ENCODE measurements at regions not wholly inside any gene's neighbourhood (a gene's known extent, or its start where the extent isn't known, plus 50 kb on each side); places are given as distances from the start of the nearest gene placed in this dataset.
"Not testable (repeated sequence)": the region's sequence is repeated elsewhere in the genome, so short reads cannot be mapped to it uniquely, and the experiment has no call there.

DNA sequence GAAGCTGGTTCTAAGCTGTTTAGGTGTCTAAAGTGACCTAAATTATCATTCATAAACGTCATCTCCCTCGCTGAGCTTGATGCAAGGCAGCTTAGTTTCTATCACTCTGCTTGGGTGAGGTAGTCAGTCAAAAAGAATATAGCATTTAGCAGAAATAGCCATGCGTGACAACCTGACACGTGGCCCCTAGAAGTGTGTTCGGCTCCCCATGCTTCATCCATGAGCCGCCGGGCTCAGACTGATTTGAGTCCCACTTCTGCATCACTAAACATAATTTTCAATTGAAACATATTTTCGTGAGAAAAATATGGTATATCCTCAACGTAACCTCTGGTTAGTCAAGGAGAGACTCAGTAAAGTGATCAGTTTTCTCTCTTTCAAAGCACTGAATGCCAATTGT, 459.8 kb downstream of the IRS2 start:
- DNase-seq (ENCODE audit: low spot score) = no peak

- no peak for DNase-seq (ENCODE audit: low spot score)
Observed at GRCh38 chr13:109323338-109323737, 463.0 kb downstream of the IRS2 start.

DNA sequence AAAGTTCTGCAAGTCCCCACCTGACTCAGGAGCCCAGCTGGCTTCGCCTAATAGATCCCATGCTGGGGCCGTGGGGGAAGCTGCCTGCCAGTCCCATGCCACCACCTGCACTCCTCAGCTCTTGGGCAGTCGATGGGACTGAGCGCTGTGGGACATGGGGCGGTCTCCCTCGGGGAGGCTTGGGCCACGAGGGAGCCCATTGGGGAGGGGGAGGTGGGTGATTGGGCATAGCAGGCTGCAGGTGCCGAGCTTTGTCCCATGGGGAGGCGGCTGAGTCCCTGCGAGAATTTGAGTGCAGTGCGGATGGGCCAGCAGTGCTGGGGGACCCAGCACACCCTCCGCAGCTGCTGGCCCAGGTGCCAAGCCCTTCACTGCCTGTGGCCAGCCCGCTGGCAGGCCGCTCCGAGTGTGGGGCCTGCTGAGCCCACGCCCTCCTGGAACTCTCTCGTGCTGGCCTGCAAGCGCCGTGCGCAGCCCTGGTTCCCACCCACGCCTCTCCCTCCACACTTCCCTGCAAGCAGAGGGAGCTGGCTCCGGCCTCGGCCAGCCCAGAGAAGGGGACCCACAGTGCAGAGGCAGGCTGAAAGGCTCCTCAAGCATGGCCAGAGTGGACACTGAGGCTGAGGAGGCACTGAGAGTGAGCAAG, 467.3 kb downstream of the IRS2 start:
- DNase-seq (ENCODE audit: low spot score) = no peak

- DNase-seq (ENCODE audit: low spot score) = no peak
Observed at GRCh38 chr13:109315481-109315880, 470.9 kb downstream of the IRS2 start.

DNA sequence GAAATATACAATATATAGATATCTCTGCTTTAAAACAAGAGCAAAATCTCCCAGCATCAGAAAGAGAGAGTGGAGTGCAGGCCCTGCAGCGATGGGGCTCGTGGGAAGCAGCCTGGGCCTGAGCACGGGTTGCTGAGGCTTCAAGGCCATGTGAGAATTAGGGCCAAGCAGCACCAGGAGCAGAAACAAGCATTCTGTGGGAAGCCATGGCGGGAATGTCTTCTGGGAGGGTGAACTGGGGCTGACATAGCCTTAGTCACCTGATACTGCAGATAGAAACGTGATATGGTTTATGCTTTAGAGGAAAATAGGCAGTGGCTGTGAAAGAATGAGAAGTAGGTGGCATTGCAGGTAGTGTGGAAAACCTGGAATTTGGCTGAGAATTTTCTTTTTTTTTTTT, 472.3 kb downstream of the IRS2 start:
- no peak for DNase-seq (ENCODE audit: low spot score)

GRCh38 chr13:109312399-109312798, 474.0 kb downstream of the IRS2 start:
- DNase-seq (ENCODE audit: low spot score) = no peak

DNA sequence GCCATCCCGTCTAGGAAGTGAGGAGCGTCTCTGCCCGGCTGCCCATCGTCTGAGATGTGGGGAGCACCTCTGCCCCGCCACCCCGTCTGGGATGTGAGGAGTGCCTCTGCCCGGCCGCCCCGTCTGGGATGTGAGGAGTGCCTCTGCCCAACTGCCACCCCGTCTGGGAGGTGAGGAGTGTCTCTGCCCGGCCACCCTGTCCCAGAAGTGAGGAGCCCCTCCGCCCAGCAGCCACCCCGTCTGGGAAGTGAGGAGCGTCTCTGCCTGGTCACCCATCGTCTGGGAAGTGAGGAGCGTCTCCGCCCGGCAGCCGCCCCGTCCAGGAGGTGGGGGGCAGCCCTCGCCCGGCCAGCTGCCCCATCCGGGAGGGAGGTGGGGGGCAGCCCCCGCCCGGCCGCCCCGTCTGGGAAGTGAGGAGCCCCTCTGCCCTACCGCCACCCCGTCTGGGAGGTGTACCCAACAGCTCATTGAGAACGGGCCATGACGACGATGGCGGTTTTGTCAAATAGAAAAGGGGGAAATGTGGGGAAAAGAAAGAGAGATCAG, 474.9 kb downstream of the IRS2 start:
- not testable (repeated sequence) for DNase-seq (ENCODE audit: low spot score)

DNA sequence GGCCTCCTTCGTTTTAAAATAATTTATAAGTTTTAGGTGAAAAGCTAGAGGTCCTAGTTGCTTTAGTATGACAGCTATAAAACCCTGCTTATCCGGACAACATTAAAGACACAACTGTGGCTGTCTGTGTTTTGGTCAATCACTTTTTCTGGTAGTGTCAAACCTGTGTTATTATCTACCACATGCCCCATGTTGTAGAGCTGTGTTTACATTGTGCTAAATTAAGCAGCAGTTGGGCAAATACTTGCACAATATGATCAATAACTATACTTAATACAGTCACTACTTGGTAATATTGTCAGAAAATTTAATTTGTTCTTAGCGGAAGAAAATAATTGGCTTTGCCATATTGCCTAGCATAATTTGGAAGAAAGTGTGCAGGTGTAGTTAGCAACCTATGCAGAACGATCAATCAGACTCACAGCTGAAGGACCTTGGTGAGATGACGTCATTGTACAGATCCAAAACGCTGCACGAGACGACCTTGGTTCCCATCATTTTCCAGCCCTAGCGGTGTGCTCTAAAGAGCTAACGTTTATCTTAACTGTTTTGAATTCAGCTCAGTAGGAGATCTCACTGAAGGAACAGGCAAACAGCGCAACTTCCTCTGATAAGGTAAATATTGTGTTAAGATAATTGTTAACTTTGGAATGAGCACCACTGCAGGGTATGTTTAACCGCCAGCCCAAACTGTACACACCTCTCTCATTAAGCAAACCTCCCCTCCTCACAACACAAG, 476.6 kb downstream of the IRS2 start:
- DNase-seq (ENCODE audit: low spot score) = no peak

GRCh38 chr13:109307027-109307426, 479.4 kb downstream of the IRS2 start:
- DNase-seq (ENCODE audit: low spot score) = no peak

DNA sequence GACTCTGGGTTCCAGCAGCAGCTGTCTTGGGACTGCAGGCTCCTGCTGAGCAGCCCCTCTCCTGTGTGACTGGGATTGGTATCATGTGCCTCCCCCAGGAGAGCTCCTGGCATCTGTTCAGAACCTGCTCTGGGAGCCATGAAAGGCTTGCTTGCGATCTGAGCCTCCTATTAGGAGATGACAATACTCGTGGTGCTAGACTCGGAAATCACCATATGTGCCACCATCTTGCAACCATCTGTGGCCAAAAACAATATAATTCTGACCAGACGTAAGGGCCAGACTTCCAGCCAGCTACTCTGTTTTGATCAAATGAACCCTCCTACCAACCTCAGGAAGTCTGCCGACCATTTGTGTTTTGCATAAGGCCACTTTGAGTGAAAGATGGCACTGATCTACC, 484.7 kb downstream of the IRS2 start:
- no peak for DNase-seq (ENCODE audit: low spot score)

DNA sequence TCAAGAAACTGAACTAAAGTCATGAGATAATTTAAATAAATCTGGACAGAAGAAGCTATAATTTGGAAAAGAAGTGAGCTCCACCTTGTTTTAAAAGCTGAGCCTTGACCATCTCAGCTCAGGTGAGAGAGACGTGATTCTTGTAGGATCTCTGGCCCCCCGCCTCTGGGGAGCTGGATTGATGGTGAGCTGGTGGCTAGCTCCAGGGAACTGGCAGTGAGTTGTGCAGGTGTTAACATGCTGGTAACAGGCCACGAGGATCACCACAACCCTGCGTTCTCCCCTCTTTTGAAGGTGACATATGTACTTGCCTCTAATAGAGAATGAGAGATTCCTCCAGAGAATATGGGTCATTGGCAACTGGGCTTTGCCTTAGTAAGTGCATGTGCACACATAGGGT, 485.1 kb downstream of the IRS2 start:
- no peak for DNase-seq (ENCODE audit: low spot score)

DNA sequence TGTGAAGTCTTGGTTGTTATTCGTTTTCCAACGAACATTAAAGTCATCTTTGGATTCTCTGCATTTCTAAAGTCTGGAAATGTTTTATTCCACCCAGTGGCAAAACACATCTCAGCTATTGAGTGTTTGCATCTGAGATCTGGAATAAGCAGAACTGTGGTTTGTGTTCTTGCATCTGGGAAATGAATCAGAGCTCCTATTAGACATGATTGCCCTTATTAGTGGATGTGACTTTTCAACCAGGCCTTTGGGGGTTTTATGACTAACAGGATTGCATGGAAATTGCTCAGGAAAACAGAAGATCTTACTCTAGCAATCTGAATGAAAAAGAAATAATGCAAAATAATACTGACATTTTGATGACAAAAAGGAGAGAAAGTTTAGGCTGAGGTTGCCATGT, 488.8 kb downstream of the IRS2 start:
- DNase-seq (ENCODE audit: low spot score) = no peak

GRCh38 chr13:109293166-109293565, 493.2 kb downstream of the IRS2 start:
- no peak for DNase-seq (ENCODE audit: low spot score)

- peak; percentile 17 for DNase-seq (ENCODE audit: low spot score)
Observed at GRCh38 chr13:109288151-109288709, 498.2 kb downstream of the IRS2 start.

DNA sequence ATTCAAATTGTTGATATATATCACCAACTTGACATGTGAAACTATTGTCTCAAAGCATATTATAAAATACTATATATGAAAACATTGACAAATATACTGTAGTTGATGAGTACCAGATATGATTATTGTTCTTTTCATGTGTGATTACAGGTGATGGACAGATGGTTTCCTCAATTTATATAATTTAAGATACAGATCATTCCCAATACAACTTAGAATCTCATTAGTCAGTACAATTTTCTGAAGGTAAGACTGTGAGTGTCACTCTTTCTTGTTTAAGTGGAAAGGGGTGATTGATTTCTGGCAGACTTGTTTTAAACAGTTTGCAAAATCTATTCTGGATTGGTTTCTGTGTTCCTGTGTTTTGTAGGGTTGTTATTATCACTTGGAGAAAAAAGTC, 498.8 kb downstream of the IRS2 start:
- DNase-seq (ENCODE audit: low spot score) = no peak

GRCh38 chr13:109285586-109285985, 500.8 kb downstream of the IRS2 start:
- no peak for DNase-seq (ENCODE audit: low spot score)

- DNase-seq (ENCODE audit: low spot score) = no peak
Observed at GRCh38 chr13:109281903-109282635, 504.3 kb downstream of the IRS2 start.

- DNase-seq (ENCODE audit: low spot score) = no peak
Observed at GRCh38 chr13:109281017-109281902, 505.1 kb downstream of the IRS2 start.

DNA sequence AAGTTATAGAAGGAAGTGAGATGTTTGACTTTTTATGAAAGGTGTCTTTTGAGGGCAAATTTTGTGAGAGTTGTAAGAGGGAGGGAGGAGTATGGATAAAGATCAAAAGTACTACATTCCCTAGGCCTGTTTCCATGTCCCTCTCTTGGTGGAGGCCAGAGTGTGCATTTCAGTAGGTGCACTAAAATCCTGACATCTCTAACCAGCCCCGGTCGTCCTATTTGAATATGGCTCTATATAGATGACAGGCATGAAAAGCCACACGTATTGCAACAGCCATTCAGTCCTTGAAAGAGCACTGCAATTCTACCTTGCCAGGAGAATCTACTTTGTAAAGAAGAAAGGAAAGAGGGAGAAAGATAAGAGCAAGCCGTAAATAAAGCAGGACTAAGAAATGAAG, 510.1 kb downstream of the IRS2 start:
- DNase-seq (ENCODE audit: low spot score) = no peak

GRCh38 chr13:109275852-109276251, 510.5 kb downstream of the IRS2 start:
- no peak for DNase-seq (ENCODE audit: low spot score)

DNA sequence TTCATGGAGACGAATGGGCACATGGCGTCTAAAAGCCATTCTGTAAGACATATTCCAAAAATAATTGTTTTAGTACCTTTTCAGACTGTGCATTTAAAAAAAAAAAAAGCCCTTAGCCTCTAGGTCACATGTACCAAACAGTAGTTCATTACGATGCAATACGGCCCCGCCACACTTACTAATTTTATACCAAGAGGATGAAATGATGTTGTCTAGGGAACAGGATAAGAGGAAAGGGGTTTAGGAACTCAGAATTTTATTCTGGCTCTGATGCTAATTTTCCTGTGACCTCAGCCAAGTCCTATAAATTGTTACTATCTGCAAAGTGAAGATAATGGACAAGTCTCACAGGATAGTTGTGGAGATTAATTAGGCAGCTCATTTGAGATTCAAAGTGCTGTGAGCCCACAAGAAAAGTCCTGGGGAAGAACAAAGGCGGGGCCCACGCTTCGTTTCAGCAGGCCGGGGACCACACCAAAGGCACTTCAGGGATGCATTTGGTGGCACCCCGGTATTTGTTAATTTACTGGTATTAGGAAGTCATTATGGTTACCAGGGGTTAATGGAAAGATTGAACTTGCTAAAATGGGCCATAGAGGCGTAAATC, 511.1 kb downstream of the IRS2 start:
- no peak for DNase-seq (ENCODE audit: low spot score)
